ENCODE measurements at regions not wholly inside any gene's neighbourhood (a gene's known extent, or its start where the extent isn't known, plus 50 kb on each side); places are given as distances from the start of the nearest gene placed in this dataset.
A peak's percentile ranks its signal among the peaks of the same experiment; 100 is the strongest.
"Not testable (repeated sequence)": the region's sequence is repeated elsewhere in the genome, so short reads cannot be mapped to it uniquely, and the experiment has no call there.

DNA sequence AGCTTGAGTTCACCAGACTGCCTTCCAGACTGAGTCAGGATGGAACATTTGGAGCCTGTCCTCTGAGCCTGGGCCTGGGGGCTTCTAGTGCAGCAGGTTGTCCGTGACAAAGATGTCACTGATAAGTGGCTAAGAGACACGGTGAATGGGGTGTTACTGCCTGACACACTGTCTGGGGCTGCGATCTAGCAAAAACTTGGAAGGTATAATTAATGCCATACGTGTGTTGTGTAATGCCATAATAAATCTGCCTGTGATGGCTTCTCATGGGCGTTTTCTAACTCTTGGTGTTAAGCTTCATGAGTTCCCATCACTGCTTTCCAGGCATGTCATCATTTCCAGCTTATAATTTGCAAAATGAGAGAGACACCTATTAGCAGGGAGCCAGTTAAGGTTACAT is 215.4 kb downstream of the UTP18 start:
- H3K27ac ChIP-seq = no peak overlapping the region
- no peak for DNase-seq
- intact Hi-C loops (cut with DNase I) = no loop called here
- no peak for TF ChIP-seq POLR2A (IDR thresholded peaks at IDR 0.05)
- TF ChIP-seq, protein P1, sequence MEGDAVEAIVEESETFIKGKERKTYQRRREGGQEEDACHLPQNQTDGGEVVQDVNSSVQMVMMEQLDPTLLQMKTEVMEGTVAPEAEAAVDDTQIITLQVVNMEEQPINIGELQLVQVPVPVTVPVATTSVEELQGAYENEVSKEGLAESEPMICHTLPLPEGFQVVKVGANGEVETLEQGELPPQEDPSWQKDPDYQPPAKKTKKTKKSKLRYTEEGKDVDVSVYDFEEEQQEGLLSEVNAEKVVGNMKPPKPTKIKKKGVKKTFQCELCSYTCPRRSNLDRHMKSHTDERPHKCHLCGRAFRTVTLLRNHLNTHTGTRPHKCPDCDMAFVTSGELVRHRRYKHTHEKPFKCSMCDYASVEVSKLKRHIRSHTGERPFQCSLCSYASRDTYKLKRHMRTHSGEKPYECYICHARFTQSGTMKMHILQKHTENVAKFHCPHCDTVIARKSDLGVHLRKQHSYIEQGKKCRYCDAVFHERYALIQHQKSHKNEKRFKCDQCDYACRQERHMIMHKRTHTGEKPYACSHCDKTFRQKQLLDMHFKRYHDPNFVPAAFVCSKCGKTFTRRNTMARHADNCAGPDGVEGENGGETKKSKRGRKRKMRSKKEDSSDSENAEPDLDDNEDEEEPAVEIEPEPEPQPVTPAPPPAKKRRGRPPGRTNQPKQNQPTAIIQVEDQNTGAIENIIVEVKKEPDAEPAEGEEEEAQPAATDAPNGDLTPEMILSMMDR (IDR thresholded peaks at IDR 0.05) = no peak
- no peaks in the 10 kb centered on the region for H3K36me3 ChIP-seq
- H3K9me3 ChIP-seq = no peaks in the 10 kb centered on the region
- H3K4me3 ChIP-seq (replicated peaks in 1 of 3) = no peak overlapping the region
- H3K4me1 ChIP-seq = no peaks in the 10 kb centered on the region
- H3K27me3 ChIP-seq = no peaks in the 10 kb centered on the region
- 60 to 63% methylated on average over 5 of the region's 5 CpGs for WGBS, 2 donors

DNA sequence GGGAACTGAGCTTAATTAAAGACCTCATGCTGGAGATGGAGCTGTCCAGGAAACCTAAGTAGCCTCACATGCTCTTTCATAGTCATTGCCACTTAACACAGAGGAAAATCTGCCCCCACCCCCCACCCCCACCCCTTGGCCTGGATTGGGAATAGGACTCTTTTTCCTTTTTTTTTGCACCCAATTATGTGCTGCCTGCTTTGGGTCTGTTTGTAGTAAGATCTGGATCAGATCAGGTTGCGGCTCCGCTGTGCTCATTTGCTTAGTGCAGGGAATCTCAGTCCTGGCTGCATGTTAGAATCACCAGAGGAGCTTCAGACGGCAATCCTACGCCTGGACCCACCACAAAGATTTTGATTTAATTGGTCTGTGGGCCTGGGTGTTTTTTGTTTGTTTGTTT is 219.0 kb downstream of the UTP18 start:
- TF ChIP-seq POLR2A (IDR thresholded peaks at IDR 0.05) = no peak
- TF ChIP-seq, protein P1 (IDR thresholded peaks at IDR 0.05) = no peak
- Histone ChIP-seq H3K4me1 (no peaks in the 10 kb centered on the region), H3K36me3 (no peaks in the 10 kb centered on the region), H3K27ac (no peak overlapping the region), H3K4me3 (replicated peaks in 1 of 3) (no peak overlapping the region), H3K9me3 (no peaks in the 10 kb centered on the region), H3K27me3 (no peaks in the 10 kb centered on the region)
- WGBS, 2 donors = 63% methylated on average over 4 of the region's 4 CpGs
- intact Hi-C loops (cut with DNase I) = no loop called here
- no peak for DNase-seq

DNA sequence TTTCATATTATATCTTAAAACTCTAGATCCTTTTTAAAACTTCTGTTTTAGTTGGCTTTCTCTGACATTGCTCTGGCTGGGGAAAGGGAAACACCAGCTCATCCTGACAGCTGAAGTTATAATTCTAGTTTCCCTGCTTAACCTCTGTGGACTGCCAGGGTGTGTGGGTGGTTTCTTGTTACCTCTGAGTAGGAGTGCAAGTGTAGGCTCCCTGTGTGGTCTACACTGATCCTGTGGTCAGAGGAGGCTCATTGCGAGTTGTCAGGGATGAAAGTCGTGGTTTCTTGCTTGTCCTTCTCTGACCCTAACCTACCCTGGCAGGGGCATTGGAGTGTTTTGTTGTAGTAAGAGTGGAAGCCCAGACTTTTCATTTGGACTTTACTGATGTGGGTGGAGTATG is 221.0 kb downstream of the UTP18 start:
- no peak for DNase-seq
- H3K4me1 ChIP-seq = no peaks in the 10 kb centered on the region
- H3K27me3 ChIP-seq = no peaks in the 10 kb centered on the region
- intact Hi-C loops (cut with DNase I) = no loop called here
- H3K4me3 ChIP-seq (replicated peaks in 1 of 3) = no peak overlapping the region
- WGBS, 2 donors = 71 to 89% methylated on average over 2 of the region's 2 CpGs
- H3K36me3 ChIP-seq = no peaks in the 10 kb centered on the region
- H3K9me3 ChIP-seq = no peaks in the 10 kb centered on the region
- TF ChIP-seq, protein P1 (IDR thresholded peaks at IDR 0.05) = no peak
- TF ChIP-seq POLR2A (IDR thresholded peaks at IDR 0.05) = no peak
- H3K27ac ChIP-seq = no peak overlapping the region

DNA sequence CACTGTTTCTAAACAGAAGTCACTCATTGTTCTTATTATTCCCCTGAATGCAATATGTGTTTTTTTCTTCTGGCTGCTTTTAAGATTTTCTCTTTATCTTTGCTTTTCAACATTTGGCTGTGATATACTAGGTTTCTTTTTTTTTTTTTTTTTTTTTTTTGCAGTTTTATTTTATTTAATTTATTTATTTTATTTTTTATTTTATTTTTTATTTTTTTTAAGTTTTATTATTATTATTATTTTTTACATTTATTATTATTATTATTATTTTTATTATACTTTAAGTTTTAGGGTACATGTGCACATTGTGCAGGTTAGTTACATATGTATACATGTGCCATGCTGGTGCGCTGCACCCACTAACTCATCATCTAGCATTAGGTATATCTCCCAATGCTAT is 221.9 kb downstream of the UTP18 start:
- 93 to 94% methylated on average over 1 of the region's 1 CpG for WGBS, 2 donors
- not testable (repeated sequence) for H3K4me1 ChIP-seq

DNA sequence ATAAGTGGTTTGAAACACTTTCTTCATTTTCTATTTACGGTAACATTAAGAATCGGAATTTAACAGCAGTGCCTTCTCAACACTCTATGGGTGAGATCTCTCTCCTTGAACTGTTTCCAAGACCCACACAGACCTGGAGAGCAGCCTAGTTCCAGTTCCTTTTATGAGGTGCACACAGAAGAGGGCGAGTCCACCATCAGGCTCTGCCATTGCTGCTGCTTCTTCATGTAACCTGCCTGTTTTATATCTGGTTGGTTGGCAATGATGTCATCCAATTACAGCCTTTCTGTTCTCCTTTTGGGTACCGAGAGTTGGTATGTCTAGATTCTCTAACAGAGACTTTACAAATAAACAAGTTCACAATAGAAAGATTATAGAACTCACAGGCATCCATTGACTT is 225.7 kb downstream of the UTP18 start:
- Histone ChIP-seq H3K9me3 (no peaks in the 10 kb centered on the region), H3K4me3 (replicated peaks in 1 of 3) (no peak overlapping the region), H3K27me3 (no peaks in the 10 kb centered on the region), H3K4me1 (no peaks in the 10 kb centered on the region), H3K36me3 (no peaks in the 10 kb centered on the region), H3K27ac (no peak overlapping the region)
- TF ChIP-seq POLR2A (IDR thresholded peaks at IDR 0.05) = no peak
- TF ChIP-seq, protein P1 (IDR thresholded peaks at IDR 0.05) = no peak
- 32 to 39% methylated on average over 4 of the region's 4 CpGs for WGBS, 2 donors
- intact Hi-C loops (cut with DNase I) = no loop called here
- peak; percentile 42 to 60 for DNase-seq

More for the DNA sequence above, 221.9 kb downstream of the UTP18 start:
- DNase-seq; H3K4me3 ChIP-seq (replicated peaks in 1 of 3); H3K27ac ChIP-seq; H3K27me3 ChIP-seq; H3K9me3 ChIP-seq; intact Hi-C loops (cut with DNase I); H3K36me3 ChIP-seq: not testable (repeated sequence)

Data from thyroid gland (tissue), 4 donors.